ENCODE measurements at regions not wholly inside any gene's neighbourhood (a gene's known extent, or its start where the extent isn't known, plus 50 kb on each side); places are given as distances from the start of the nearest gene placed in this dataset.

DNA sequence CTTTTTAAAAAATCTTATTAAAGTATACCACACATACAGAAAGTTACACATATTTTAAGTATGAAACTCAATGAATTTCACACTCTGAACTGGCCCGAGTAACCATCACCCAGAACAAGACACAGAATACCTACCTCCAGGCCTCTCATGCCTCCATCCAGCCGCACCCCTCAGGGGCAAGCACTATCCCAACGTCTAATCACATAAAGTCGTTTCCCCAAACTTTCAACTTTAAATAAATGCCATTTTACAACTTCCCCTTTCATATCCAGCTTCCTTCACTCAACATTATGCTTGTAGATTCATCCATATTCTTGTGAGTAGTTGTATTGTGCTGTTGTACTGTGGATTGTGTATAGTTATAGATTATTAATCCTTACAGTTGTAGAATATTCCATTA lies 539.1 kb downstream of the CD83 start:
- DNase-seq, result no peak

DNA sequence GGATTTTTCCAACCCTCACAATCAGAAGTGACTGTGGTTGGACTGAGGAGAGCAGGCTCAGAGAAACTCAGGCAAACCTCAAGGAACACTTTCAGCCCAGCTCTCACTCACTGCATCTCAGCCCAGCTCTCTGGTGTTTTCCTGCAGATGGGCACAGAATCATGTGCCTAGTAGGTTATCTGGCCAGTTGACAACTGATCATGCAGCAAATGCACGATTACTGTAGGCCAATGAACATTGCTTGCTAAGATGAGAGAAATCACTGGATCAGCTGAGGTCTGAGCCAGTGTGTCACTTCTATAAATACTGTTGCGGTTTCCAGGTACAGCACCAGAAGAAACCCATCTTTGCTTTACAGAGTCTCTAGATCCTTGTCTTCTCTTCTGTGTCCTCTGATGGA lies 540.5 kb downstream of the CD83 start:
- no peak for DNase-seq

DNA sequence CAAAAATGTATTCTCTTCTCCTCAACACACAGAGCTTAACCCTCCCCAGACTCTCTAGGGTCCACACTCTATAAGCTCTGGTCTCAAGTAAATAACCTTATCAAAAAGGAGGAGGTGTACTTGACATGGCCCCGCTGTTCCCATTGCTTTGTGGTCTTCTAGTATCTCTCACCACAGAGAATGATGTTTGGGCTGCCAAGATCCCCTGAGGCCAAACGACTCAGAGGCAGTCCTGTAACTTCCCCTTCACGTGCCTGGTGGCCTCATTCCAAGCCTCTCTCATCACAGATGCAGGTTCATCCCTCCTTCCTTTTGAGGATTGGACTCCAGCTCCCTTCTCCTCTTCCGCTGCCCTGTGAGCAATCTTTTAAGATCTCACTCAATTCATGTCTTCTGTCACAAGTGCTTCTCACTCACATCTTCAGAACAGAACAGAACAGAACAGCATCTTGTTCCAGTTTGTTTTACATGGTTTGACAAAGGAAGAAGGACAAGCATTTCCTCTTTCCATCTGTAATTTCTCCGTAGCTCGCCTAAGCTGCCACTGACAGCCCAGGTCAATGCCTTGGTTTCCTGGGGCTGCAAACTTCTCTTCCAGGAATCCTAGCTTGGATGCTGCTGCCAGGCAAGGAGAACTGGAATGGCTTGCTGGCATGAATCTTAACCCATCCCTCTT lies 541.5 kb downstream of the CD83 start:
- DNase-seq, result no peak

DNA sequence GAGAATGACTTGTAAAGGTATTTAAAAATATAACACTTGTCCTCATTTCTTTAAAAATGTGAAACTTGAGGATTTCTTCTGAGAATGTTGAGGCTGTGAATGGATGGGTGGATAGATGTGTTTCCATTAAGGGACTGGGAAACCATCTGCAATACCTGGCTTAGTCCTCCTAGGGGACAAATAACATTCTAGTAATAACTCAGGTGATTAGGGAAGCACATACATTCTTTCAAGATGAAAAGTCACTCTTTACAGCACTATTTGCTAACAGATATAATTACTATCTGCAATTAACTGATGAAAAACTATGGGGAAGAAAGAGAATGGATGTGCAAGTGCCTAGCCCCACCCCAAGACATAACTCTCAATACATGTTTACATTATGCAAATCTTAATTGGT lies 542.3 kb downstream of the CD83 start:
- no peak for DNase-seq

DNA sequence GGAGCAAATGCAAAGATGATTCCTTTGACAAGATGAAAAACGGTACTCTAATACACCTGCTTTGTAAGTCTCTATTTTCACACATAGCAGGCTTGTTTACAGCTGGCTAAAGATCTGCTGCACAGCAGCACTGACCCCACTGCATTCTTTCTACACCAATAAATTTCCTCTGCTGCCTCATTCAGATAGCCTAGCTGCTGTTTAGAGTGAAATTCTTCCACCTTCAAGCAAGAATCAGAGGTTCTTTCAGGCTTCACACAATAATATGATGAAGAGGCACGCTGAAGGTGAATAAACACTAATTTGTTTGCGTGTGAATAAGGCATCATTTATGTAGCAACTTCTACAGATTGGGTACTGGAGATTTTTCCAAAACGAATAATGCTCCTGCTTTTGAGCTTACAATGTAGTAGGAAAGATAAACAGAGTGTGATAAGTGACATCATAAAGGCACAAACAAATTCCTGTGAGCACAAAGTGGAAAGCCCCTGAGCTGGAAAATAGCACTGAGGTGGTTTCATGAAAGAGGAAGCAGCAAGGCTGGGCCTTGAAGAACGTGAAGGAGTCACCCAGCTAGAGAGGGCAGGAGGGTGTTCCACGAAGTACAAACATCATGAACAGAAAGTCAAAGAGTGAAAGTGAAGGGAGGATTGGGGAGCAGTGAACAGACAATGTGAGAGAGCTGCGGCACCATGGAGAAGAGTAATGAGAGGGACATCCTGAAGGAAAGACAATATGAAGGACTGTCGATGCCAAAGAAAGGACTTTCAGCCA lies 543.4 kb downstream of the CD83 start:
- peak; percentile 28 for DNase-seq

DNA sequence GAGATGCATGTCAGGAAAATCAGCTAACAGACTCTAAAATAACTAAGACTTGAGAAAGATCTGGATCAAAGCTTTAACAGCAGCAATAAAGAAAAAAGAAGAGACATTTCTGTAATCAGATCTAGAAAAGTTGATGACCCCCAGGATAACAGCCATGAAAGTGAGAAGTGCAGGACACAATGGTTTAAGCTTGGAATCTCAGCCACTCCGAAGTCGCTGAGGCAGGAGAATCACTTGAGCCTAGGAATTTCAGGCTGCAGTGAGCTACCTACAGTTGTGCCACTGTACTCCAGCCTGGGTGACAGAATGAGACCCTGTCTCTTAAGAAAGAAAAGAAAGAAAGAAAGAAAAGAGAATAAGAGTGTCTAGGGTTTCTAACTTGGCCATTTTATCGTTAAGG lies 544.1 kb downstream of the CD83 start:
- DNase-seq, result no peak

DNA sequence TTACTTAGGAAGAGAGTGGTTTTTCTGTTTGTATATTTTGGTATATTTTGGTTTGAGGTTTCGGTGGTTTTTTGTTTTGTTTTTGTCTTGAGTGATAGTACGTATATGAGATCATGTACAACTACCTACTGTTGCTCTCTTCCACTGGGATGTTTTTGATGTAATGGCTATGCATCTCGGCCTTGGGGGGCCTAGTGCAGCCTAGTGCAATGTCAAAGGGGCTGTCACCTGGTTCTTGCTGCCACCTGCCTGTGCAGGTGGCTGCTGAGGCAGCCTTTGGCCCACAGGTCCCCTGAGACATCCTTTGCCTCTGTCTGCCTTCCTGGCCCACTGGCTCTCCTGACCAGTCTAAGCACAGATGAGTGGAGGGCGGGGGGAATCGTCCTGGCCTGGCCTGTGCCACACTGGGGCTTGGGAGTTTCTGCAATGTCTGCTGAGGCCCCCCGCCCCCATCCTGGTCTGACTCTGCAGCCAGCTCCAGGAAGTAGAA lies 546.6 kb downstream of the CD83 start:
- DNase-seq, result no peak

DNA sequence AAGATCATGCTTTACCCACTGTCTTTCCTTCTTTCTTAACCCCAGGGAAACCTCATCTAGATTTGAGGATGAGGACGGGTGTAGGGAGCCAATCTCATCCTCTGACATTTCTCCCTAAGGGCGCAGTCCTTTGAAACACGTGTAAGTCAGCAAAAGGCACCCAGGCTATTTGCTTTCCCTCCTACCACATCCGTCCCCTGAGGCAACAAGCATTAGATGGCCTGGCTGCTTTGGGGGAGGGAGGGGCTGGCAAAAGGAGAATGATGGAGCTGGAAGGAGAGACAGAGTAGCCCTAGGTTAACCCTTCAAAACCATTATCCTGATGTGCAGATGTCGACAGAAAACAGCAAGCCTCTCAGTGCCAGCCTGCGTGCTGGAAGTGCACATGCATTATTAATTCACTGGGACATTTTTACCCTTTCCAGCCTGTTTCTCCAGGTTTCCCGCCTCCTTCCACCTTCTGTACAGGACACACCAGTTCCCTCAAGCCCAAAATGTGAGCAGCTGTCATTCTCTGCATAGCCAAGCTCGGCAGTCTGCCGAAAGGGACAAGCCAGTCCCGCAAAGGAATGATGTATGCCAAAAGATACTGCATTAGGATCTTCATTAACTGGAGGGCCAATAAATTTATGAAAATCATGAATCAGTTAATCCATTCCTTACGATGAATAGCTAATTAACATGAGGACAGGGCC lies 547.2 kb downstream of the CD83 start:
- no peak for DNase-seq

DNA sequence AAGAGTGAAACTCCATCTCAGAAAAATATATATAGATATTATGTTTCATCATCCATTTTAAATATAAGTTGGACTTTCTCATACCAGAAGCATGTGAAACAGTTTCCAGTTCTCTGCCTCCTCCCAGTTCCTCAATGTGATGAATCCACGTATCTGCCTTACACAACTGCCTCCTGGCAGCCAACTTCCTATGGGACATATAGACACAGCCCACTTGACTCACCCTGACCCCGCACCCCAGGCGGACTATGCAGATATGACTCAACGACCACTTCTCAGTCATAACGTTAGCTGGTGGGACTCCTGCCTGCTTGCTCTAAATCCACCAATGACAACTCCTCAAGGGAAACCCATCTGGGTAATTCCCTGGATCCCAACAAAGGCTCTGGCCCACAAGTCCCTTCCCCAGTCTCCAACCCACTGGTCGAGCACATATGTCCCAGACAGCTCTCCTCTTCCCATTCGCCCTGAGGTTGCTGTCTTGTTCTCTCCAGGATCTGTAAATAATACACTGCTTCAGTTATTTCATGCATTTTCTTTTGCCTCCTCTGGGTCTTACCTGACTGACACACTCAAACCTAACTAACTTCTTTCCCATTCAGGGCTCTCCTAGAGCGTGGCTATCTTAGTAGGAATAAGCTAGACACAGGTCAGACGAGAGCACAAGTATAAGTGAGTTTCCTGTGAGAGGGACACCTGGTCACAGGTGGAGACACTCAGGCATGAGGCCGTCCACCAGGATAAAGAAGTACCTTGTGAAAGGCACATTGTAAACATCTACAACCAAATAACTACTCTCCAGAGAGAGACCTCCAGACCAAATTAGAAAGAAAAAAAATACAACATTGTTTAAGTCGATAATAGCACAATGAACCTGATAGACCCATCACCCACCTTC lies 548.5 kb downstream of the CD83 start:
- no peak for DNase-seq

DNA sequence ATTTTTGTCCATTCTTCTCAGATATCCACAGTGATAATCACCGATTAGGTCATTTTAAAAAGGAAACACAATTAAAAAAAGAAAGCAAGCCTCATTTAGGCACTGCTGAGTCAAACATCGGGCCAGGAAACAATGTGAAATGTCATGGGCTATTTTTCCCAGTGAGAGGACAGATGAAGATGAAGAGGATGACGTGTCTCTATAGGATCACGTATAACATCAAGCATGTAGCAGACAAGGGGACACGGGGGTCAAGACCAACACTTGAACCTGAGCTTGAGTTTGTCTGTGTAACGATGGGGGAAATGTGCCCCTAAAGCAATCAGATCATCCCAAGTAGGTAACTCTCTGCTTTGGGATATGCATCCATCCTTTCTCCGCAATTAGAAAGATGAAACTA lies 553.2 kb downstream of the CD83 start:
- no peak for DNase-seq

DNA sequence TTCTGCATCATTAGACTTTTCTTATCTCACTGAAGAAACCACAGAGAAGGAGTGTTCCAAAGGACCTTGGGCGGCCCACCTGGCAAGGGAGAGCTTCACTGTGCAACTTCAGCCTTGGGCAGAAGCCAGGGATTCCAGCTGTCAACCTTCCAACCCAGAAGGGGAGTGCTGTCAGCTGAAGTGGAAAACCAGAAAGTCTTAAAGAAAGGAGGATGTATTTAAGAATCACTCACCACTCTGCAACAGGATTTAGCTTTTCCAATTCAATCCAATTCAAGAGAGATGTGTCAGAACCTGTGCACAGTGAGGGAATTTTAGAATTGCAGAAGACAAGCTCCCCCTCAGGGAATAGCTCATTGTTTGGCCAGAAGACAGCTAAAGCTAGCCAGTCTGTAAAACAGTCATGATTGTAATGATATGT lies 553.7 kb downstream of the CD83 start:
- DNase-seq, result no peak

DNA sequence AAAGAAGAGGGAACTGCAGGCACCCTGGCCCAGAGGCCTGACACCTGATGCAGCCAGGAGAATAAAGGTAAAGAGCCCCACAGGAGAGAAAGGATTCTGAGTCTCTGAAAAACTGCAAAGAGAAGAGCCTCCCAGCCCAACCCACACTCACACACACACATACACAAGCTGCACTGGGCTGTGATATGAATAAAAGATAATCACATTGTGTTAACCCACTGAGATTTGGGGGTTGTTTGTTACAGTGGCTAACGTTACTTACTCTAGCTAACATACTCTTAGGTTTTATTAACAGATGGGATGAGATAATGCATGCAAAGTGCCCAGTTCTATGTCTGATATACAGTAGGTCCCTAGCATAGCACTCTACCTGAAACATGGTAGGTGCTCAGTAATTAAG lies 554.4 kb downstream of the CD83 start:
- no peak for DNase-seq

DNA sequence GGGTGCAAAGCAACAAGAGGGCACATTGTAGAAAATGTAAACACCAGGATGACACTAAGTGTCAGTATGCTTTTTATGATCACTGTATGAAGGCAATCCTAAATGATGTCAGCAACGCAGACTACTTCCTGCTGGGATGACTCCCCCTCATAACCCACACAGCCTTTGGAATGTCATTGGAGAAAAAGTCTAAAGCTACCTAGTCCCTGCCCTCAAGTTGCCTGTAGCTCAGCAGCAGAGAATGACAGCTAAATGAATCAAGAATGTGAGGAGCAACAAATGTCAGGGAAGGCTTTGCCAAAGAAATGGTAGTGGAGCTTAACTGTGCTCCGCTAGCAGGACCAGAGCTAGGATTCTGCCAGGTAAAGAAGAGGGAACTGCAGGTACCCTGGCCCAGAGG lies 555.6 kb downstream of the CD83 start:
- no peak for DNase-seq

DNA sequence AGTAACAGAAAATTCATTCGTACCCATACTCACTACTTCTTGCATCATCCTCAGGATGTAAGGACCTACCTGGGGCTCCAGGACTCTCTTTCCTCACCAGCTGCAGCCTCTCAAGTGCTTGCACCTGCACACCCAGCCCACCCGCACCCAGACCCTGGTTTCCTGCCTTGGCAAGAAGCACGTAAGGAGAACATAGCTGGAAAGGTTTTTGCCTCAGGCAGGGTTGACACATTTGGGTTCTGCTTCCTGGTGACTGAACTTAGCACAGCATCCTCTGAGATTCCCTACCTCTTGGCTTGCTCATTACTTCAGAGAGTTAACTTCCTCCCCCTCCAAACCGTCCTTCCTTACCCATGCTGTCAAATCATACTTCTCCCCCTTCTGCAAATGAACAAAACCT lies 556.9 kb downstream of the CD83 start:
- DNase-seq, result no peak

DNA sequence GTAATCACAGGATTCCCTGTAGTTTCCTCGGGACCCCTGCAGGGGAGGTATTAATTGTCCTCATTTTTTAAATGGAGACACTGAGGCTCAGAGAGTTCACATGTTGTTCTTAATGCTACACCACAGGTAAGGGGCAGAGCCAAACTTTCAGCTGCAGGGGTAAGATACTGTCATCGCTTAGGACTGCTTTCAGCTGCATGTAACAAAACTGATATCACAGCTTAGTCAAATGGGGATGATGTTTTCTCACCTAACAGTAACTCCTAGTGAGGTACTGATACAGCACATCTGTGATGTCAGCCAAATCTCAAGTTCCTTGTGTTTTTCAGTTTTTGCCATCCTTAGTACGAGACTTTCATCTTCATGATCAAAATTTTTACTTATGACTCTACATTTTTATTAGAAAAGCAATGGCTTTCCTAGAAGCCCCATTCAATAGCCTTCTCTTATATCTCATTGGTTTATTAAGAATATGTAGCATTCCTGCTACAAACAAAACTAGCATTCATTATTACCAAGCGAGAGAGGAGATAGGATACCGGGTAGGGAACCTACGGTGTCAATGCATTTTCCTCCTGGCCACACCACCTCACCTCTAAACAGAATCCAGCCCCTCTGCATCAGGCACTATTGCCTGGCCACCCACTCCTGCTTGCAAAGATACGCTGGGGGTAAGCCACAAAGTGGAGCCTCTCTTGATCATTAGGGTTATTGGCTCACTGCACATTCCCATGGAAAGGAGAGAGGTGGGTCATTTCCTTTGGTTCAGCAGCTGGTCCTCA lies 557.5 kb downstream of the CD83 start:
- no peak for DNase-seq

DNA sequence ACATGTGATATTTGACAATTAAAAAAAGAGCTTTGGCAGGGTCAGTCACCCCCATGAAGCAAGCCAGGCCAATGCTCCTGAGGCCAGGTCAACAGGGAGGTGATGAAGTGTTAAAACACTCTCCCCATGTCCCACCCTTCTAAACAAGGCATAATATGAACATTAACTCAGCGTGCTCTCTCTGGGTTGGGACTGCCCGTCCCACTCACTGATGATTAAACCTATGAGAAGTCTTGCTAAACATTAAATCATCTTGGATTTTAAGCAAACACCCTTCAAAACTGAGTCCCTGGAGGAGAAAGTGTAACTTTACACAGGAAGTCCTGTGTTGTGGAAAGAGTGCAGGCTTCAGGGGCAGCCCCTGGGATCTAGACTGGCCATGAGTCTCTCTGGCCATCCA lies 558.5 kb downstream of the CD83 start:
- no peak for DNase-seq

DNA sequence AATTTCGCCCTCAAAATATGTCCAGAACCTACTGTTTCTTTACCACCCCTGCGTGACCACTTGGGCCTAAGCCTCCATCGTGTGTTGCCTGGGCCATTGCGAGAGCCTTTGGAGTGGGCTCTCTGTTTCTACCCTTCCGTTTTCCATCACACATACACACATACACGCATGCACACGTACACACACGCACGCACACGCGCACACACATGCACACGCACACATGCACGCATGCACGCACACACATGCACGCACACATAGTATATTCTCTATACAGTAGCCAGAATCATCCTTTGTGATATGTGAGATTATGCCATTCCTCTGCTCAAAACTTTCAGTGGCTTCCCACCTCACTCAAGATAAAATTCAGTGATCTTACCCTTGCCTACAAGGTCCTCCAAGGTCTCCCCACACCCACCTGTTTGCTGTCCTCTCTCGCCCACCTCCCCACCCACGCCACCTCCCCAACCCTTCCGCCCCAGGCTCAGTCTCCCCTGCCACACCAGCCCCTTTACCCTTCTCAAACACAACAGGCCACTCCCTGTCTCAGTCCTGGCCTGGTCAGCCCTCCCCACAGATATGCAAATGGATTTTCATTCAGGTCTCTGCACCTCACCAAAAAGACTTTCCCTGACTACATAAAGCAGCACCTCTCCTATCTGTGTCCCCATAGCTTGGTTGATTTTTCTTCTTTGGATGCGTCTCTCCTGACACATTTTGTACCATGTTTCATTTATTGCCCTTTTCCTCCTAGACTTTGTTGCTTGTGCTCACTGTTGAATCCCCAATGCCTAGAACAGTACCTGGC lies 559.6 kb downstream of the CD83 start:
- no peak for DNase-seq

DNA sequence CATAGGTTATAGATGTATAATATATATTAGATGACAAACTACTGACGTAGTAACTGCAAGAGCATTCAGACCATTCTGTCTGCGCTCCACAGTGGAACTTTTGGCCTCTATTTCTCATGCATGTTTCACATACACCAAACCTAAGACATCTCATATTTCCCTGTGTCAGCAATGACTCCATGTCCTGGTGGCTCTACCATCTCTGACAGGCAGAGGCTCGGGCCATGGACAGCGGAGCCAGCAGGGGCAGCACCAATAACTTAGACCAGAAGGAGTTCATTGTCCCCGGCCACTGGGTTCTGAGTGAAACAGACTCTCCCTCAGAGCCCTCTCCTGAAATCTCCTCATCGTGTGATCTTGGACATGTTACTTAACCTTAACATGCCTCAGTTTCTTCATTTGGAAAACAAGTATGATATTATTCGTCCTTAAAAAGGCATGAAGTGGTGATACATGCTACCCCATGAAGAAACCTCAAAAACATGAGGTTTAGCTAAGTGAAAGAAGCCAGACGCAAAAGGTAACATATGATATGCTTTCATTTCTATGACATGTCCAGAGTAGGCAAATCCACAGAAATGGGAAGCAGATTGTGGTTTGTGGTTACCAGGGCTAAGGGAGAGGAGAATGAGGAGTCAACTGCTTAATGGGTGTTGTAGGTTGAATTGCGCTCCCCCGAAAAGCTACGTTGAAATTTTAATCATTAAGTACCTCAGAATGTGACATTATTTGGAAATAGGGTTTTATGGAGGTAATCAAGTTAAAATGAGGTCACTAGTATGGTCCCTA lies 564.0 kb upstream of the JARID2 start:
- DNase-seq, result no peak

DNA sequence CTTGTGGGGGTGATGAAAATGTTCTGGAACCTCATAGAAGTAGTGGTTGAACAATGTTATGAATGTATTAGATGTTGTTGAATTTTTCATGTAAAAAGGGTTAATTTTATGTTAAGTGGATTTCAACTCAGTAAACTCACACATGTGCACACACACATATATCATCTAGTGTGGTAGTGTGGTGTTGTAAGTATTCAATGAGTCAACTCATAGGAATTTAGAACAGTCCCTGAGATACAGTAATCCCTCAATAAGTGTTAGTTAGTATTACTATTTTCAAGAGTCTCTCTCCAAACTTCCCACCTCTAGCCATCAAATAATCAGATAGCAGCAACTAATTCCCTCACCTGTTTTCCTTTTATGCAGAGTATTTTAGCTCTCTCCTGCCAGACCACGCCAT lies 563.1 kb upstream of the JARID2 start:
- DNase-seq, result no peak

DNA sequence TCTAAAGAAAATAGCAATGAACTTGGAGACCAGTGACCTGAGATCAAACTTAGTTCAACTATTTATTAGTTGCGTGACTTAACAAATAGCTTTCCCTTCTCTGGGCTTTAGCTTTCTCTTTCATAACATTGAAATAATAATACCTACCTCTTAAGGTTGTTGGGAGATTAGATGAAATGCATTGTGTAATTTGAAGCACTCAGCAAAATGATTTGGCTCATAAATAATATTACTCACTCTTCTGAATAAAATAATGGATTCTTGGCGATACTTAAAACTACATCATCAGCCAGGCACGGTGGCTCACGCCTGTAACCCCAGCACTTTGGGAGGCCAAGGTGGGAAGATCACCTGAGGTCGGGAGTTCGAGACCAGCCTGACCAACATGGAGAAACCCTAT lies 556.2 kb upstream of the JARID2 start:
- DNase-seq, result no peak
